HepG2 (cell line): ENCODE measurements at regions not wholly inside any gene's neighbourhood (a gene's known extent, or its start where the extent isn't known, plus 50 kb on each side); places are given as distances from the start of the nearest gene placed in this dataset.

Experiments used
- AHDC1 ChIP-seq: sonication (generic); formaldehyde crosslinking; IDR thresholded peaks from 2 replicates; pipeline ENCODE4 v1.5.1; 2020; ENCODE audit warnings: mild to moderate bottlenecking, missing genetic modification reagents, borderline replicate concordance
- ARHGAP35 ChIP-seq: sonication (generic); formaldehyde crosslinking; IDR thresholded peaks from 2 replicates; pipeline ENCODE4 v1.9.0; 2022; ENCODE audit warnings: mild to moderate bottlenecking, inconsistent platforms, moderate library complexity, missing genetic modification reagents, borderline replicate concordance
- CBX1 ChIP-seq: IDR thresholded peaks from one replicate; pipeline ENCODE4 v1.6.1; 2016; ENCODE audit warnings: antibody characterized with exemption, low read depth
- ELF4 ChIP-seq: sonication (generic); formaldehyde crosslinking; IDR thresholded peaks from 2 replicates; pipeline ENCODE4 v1.5.0; 2020; ENCODE audit warnings: missing genetic modification reagents, mild to moderate bottlenecking, moderate library complexity, borderline replicate concordance
- FOXC1 ChIP-seq: sonication (generic); formaldehyde crosslinking; IDR thresholded peaks from 2 replicates; pipeline ENCODE4 v1.8.0; 2022; ENCODE audit warnings: mild to moderate bottlenecking, missing genetic modification reagents, borderline replicate concordance
- FOXM1 ChIP-seq: sonication (generic); formaldehyde crosslinking; IDR thresholded peaks from 2 replicates; pipeline ENCODE4 v1.5.0; 2020; ENCODE audit warnings: missing genetic modification reagents
- HNF4A ChIP-seq: sonication (generic); formaldehyde crosslinking; IDR thresholded peaks from 2 replicates; pipeline ENCODE4 v1.4.0; 2020; ENCODE audit warnings: missing genetic modification reagents
- ISL2 ChIP-seq: sonication (generic); formaldehyde crosslinking; IDR thresholded peaks from 2 replicates; pipeline ENCODE4 v1.5.0; 2020; ENCODE audit warnings: missing genetic modification reagents
- MEF2D ChIP-seq: sonication (generic); formaldehyde crosslinking; IDR thresholded peaks from 2 replicates; pipeline ENCODE4 v1.5.1; 2020; ENCODE audit warnings: mild to moderate bottlenecking, missing genetic modification reagents
- MYPOP ChIP-seq: sonication (generic); formaldehyde crosslinking; IDR thresholded peaks from 2 replicates; pipeline ENCODE4 v1.8.1; 2023; ENCODE audit warnings: mild to moderate bottlenecking, moderate library complexity, missing genetic modification reagents
- POGZ ChIP-seq: sonication (generic); formaldehyde crosslinking; IDR thresholded peaks from 2 replicates; pipeline ENCODE4 v1.4.0; 2020; ENCODE audit warnings: mild to moderate bottlenecking, missing genetic modification reagents
- SRSF1 ChIP-seq: fragments of 200-400 bp; formaldehyde crosslinking; optimal IDR thresholded peaks from 2 replicates; pipeline ENCODE3; 2017; ENCODE audit warnings: mild to moderate bottlenecking, low read depth, low read length, moderate library complexity
- TRIM24 ChIP-seq: sonication (generic); formaldehyde crosslinking; IDR thresholded peaks from 2 replicates; pipeline ENCODE4 v1.8.0; 2022; ENCODE audit warnings: mild to moderate bottlenecking, missing genetic modification reagents
- UBTF ChIP-seq: sonication (generic); formaldehyde crosslinking; IDR thresholded peaks from 2 replicates; pipeline ENCODE4 v1.4.0; 2020; ENCODE audit warnings: mild to moderate bottlenecking, missing genetic modification reagents
- ZBTB39 ChIP-seq: sonication (generic); formaldehyde crosslinking; IDR thresholded peaks from 2 replicates; pipeline ENCODE4 v1.5.0; 2020; ENCODE audit warnings: missing genetic modification reagents
- ZMAT3 ChIP-seq: sonication (generic); formaldehyde crosslinking; conservative IDR thresholded peaks from 2 replicates; pipeline ENCODE4 v1.7.0; 2021; ENCODE audit warnings: missing genetic modification reagents
- ZNF468 ChIP-seq: sonication (generic); formaldehyde crosslinking; IDR thresholded peaks from 2 replicates; pipeline ENCODE4 v1.8.0; 2022; ENCODE audit warnings: mild to moderate bottlenecking, moderate library complexity, missing genetic modification reagents
- ZNF616 ChIP-seq: sonication (generic); formaldehyde crosslinking; IDR thresholded peaks from 2 replicates; pipeline ENCODE4 v1.5.0; 2020; ENCODE audit warnings: low read depth, mild to moderate bottlenecking, missing genetic modification reagents
- ZNF772 ChIP-seq: sonication (generic); formaldehyde crosslinking; IDR thresholded peaks from 2 replicates; pipeline ENCODE4 v1.5.0; 2020; ENCODE audit warnings: mild to moderate bottlenecking, missing genetic modification reagents

GRCh38 chr6:149176971-149177667 lies 140.4 kb upstream of the TAB2 start (continued):
- TF ChIP-seq UBTF (CRISPR knock-in tag) (no peak), ELF4 (CRISPR knock-in tag) (no peak), FOXC1 (CRISPR knock-in tag) (no peak), POGZ (CRISPR knock-in tag) (peak; percentile 35; the same call in 1 of the 2 replicates), AHDC1 (CRISPR knock-in tag) (peak; percentile 94; the same call in 1 of the 2 replicates), FOXM1 (CRISPR knock-in tag) (no peak), ZMAT3 (no peak), ZNF616 (CRISPR knock-in tag) (no peak), MYPOP (CRISPR knock-in tag) (peak; percentile 64; the same call in 1 of the 2 replicates), ARHGAP35 (CRISPR knock-in tag) (no peak), CBX1 (no peak), ZNF468 (CRISPR knock-in tag) (no peak), HNF4A (CRISPR knock-in tag) (peak; percentile 65), TRIM24 (CRISPR knock-in tag) (no peak), ZBTB39 (CRISPR knock-in tag) (no peak), SRSF1 (no peak), ISL2 (CRISPR knock-in tag) (peak; percentile 90), MEF2D (CRISPR knock-in tag) (no peak), ZNF772 (CRISPR knock-in tag) (no peak)
